Activated CD4-positive, alpha-beta memory T cell treated with anti-CD3 and anti-CD28 coated beads, Interleukin-2, amount 10 ng/mL, durations not matched to agents 7 days and 5 days (primary cell): ENCODE measurements at regions not wholly inside any gene's neighbourhood (a gene's known extent, or its start where the extent isn't known, plus 50 kb on each side); places are given as distances from the start of the nearest gene placed in this dataset.
"Not testable (repeated sequence)": the region's sequence is repeated elsewhere in the genome, so short reads cannot be mapped to it uniquely, and the experiment has no call there.

Experiments used
- CTCF ChIA-PET: fragments of 350-600 bp; sonication (Branson Sonifier 250); formaldehyde crosslinking; loops from one replicate; lab custom pipeline; 2021; ENCODE audit warnings: antibody characterized with exemption, inconsistent platforms; lab: Charles Lee
- POLR2A ChIA-PET: fragments of 350-600 bp; sonication (Branson Sonifier 250); formaldehyde crosslinking; loops from one replicate; lab custom pipeline; 2021; ENCODE audit warnings: antibody characterized with exemption; lab: Charles Lee
- DNase-seq: peaks from one replicate; pipeline ENCODE4 v3.0.0-alpha.2; 2020
- H3K27ac Mint-ChIP-seq: one replicate; pipeline ENCODE4 v1.8.0; 2021; ENCODE audit warnings: mild to moderate bottlenecking, mixed read lengths
- H3K27me3 Mint-ChIP-seq: one replicate; pipeline ENCODE4 v1.8.0; 2021; ENCODE audit warnings: mixed read lengths
- H3K36me3 Mint-ChIP-seq: one replicate; pipeline ENCODE4 v1.8.0; 2021; ENCODE audit warnings: low read depth, mixed read lengths
- H3K4me1 Mint-ChIP-seq: one replicate; pipeline ENCODE4 v1.8.0; 2021; ENCODE audit warnings: mixed read lengths
- H3K4me3 Mint-ChIP-seq: one replicate; pipeline ENCODE4 v1.8.0; 2021; ENCODE audit warnings: mild to moderate bottlenecking, mixed read lengths
- H3K9me3 Mint-ChIP-seq: one replicate; pipeline ENCODE4 v1.8.0; 2021; ENCODE audit warnings: mixed read lengths

DNA sequence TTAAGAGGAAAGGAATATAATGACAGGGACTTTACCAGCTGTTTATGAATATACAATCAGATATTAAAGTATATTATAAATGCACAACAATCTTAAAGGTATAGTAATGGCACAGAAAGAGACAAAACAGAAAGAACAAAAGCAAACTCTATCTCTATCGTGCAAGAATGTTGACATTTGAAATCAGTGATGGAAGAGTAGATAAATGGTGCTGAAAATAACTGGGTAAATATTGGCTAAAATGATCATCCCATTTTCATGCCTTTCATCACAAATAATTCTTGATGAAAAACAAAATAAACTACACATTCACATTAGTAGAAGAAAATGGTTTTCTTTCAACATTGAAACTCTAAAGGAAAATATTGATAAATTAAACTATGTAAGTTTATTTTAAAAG is 495.9 kb downstream of the IRS1 start:
- Mint-ChIP-seq H3K36me3 (no peaks in the 10 kb centered on the region), H3K4me3 (no peak overlapping the region), H3K27ac (no peak overlapping the region), H3K27me3 (peaks cover 4% of the 10 kb centered on the region), H3K4me1 (no peaks in the 10 kb centered on the region), H3K9me3 (no peaks in the 10 kb centered on the region)
- CTCF ChIA-PET, result no interaction called here
- POLR2A ChIA-PET, result no interaction called here
- no peak for DNase-seq

DNA sequence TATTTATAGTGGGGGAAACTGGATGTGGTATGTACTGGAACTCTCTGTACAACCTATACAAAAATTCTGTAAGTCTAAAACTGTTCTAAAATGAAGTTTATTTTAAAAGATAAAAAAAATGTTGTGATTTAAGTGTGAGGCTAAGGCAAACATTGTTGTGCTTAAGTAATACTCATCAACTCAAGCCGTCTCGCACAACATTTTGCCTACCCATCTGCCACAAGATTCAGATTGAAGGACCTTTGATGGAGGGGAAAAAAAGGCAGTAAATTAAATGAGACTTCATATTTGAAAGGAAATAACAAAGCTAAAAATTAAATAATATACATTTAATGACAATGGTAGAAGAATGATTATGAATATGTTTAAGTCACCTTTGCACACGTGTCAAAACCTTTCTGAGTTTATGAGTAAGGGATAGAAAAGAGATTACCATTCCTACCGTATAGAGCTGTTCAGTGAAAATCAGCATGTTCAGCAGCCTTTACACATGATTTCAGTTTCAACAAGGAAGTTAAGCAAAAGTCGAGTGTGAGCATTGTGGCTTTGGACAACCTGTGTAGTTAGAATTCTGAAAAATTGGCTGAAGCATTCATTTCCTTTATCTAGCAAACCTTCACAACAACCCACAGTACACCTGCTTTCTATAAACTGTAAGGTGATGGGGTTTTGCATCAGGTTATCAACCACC is 499.3 kb downstream of the IRS1 start:
- no peak overlapping the region for H3K4me3 Mint-ChIP-seq
- no peaks in the 10 kb centered on the region for H3K4me1 Mint-ChIP-seq
- H3K27me3 Mint-ChIP-seq, result peaks cover 4% of the 10 kb centered on the region
- ChIA-PET POLR2A (no interaction called here), CTCF (no interaction called here)
- no peaks in the 10 kb centered on the region for H3K36me3 Mint-ChIP-seq
- no peaks in the 10 kb centered on the region for H3K9me3 Mint-ChIP-seq
- no peak for DNase-seq
- H3K27ac Mint-ChIP-seq, result no peak overlapping the region

DNA sequence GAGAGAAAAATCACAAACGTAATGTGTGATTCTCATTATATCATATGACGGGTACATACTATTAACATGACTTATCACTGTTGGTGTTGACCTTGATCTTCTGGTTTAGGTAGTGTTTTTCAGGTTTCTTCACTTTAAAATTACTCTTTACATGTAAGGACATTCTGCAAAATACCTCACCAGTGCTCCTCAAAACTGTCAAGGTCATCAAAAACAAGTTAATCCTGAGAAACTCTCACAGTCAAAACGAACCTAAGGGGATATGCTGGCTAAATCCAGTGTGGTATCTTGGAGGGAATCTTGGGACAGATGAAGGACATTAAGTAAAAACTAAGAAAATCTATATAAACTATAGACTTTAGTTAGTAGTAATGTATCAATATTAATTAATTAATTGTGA is 499.8 kb downstream of the IRS1 start:
- peaks cover 4% of the 10 kb centered on the region for H3K27me3 Mint-ChIP-seq
- no peak overlapping the region for H3K27ac Mint-ChIP-seq
- H3K4me3 Mint-ChIP-seq, result no peak overlapping the region
- H3K4me1 Mint-ChIP-seq, result no peaks in the 10 kb centered on the region
- no peak for DNase-seq
- ChIA-PET CTCF (no interaction called here), POLR2A (no interaction called here)
- H3K36me3 Mint-ChIP-seq, result no peaks in the 10 kb centered on the region
- H3K9me3 Mint-ChIP-seq, result no peaks in the 10 kb centered on the region

DNA sequence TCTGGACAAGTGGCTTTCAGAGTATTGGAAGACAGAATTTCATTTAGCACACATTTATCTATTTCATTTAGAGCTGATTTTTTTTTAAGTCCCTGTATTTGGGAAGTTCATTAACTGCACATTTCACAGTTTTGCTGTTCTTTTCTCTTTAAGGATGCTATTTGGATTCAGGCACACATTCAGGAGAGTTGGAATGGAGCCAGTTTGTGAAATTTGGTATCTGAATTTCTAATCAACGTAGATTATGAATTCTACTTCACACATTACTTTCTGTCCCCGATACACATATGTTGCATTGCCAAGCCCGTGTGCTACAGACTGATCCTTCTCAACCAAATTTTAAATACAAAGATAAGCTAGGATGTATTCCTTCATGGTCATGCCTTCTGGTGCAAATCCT is 503.9 kb downstream of the IRS1 start:
- CTCF ChIA-PET, result no interaction called here

DNA sequence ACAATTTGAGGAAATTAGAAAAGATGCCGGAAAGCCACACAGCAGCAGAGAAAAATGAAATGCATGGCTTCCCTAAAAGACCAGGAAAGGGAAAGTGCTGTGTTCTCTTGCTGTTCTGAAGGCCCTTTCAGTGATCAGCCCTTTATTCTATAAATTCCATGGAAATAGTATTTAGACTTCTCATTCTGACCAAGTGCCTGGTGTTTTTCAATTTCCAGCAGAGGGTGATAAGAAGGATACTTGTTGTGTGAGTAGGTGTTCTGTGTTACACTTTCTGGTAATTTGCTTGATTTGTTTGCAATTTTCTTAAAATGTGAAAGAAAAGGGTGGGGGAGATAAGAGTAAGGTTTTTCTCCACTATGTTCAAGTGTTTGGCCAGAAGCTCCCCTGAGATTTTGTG is 504.5 kb downstream of the IRS1 start:
- DNase-seq, result no peak
- Mint-ChIP-seq H3K9me3 (peaks cover 6% of the 10 kb centered on the region), H3K27me3 (peaks cover 4% of the 10 kb centered on the region), H3K36me3 (no peaks in the 10 kb centered on the region), H3K27ac (no peak overlapping the region), H3K4me1 (no peaks in the 10 kb centered on the region), H3K4me3 (no peak overlapping the region)
- CTCF ChIA-PET, result no interaction called here
- POLR2A ChIA-PET, result no interaction called here

More for the DNA sequence above, 503.9 kb downstream of the IRS1 start:
- Mint-ChIP-seq H3K9me3 (peaks cover 6% of the 10 kb centered on the region), H3K4me3 (no peak overlapping the region), H3K36me3 (no peaks in the 10 kb centered on the region), H3K4me1 (no peaks in the 10 kb centered on the region), H3K27ac (no peak overlapping the region), H3K27me3 (peaks cover 4% of the 10 kb centered on the region)
- DNase-seq, result no peak
- POLR2A ChIA-PET, result no interaction called here

DNA sequence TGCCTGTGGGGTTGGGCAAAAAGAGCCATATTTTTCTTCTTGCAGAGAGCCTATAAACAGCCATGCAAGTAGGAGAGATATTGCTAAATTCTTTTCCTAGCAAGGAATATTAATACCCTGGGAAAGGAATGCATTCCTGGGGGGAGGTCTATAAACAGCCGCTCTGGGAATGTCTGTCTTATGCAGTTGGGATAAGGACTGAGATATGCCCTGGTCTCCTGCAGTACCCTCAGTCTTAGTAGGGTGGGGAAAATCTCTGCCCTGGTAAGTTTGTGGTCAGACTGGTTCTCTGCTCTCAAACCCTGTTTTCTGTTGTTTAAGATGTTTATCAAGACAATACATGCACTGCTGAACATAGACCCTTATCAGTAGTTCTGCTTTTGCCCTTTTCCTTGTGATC is 508.3 kb downstream of the IRS1 start:
- H3K27me3 Mint-ChIP-seq, CTCF ChIA-PET, H3K36me3 Mint-ChIP-seq, H3K27ac Mint-ChIP-seq, H3K9me3 Mint-ChIP-seq, POLR2A ChIA-PET, H3K4me3 Mint-ChIP-seq, DNase-seq, H3K4me1 Mint-ChIP-seq: not testable (repeated sequence)

DNA sequence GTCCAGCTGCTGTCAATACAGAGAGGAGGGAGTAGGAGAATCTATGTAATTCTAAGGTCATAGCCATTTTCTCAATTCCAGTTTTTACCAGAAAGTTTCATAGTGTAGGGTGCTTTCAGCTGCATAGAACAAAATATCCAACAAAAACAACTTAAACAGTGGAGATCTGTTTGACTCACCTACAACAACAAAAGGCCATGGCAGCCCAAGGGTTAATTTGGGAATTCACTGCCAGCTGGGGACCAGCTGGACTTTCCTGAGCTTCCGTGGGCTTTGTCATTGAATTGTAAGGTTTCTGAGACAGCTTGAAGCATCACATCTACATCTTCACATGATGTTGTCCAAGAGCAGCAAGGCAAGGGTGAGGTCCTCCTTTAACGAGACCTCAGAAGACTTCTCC is 512.7 kb downstream of the IRS1 start:
- Mint-ChIP-seq H3K4me3 (no peak overlapping the region), H3K4me1 (no peaks in the 10 kb centered on the region), H3K36me3 (no peaks in the 10 kb centered on the region), H3K27ac (no peak overlapping the region), H3K9me3 (peaks cover 6% of the 10 kb centered on the region), H3K27me3 (no peaks in the 10 kb centered on the region)
- CTCF ChIA-PET, result no interaction called here
- no peak for DNase-seq
- POLR2A ChIA-PET, result no interaction called here

DNA sequence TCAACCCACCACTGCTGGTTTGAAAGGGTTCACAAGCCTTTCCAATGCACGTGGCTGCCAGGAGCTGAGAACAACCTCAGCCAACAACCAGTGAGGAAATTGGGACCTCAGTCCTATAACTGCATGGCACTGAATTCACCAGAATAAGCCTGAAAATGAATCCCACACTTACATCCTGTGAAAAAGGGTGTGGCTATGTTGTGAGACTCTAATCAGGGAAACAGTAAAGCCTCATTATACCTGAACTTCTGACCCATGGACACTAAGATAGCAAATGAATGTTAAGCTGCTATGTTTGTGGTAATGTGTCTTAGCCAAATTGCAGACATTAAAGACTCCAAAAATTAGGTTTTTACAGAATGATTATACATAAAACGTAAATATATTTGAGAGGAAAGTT is 515.8 kb downstream of the IRS1 start:
- no peak overlapping the region for H3K4me3 Mint-ChIP-seq
- POLR2A ChIA-PET, result no interaction called here
- no peaks in the 10 kb centered on the region for H3K36me3 Mint-ChIP-seq
- no peaks in the 10 kb centered on the region for H3K4me1 Mint-ChIP-seq
- CTCF ChIA-PET, result no interaction called here
- no peak overlapping the region for H3K27ac Mint-ChIP-seq
- H3K9me3 Mint-ChIP-seq, result no peaks in the 10 kb centered on the region
- no peak for DNase-seq
- H3K27me3 Mint-ChIP-seq, result no peaks in the 10 kb centered on the region

DNA sequence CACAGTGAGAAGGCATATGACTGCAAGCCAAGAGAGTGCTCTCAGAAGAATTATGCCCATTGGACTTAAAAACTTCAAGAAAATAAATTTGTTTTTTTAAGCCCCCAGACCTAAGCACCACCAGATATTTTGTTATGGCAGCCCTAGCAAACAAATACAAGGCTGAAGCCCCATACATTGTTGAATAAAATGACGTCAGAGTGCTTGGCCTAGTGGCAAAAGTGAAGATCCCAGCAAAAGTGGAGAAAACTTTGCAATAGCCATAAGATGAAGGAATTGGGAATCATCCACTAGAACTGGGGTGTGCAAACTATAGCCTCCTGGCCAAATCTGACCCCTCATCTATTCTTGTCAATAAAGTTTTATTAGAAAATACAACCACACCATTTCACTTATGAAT is 517.5 kb downstream of the IRS1 start:
- no peak for DNase-seq
- H3K27ac Mint-ChIP-seq, result no peak overlapping the region
- H3K36me3 Mint-ChIP-seq, result no peaks in the 10 kb centered on the region
- no peak overlapping the region for H3K4me3 Mint-ChIP-seq
- CTCF ChIA-PET, result no interaction called here
- no peaks in the 10 kb centered on the region for H3K27me3 Mint-ChIP-seq
- H3K9me3 Mint-ChIP-seq, result no peaks in the 10 kb centered on the region
- POLR2A ChIA-PET, result no interaction called here
- H3K4me1 Mint-ChIP-seq, result no peaks in the 10 kb centered on the region

DNA sequence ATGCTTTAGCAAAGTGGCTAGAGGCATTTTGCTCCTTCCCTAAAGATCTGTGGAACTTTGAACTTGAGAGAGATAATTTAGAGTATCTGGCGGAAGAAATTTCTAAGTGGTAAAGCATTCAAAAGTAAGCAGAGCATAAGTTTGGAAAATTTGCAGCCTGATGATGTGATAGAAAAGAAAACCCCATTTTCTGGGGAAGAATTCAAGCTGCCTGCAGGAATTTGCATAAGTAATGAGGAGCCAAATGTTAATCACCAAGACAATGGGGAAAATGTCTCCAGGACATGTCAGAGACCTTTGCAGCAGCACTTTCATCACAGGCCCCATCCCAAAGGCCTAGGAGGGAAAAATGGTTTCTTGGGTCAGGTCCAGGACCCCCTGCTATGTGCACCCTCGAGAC is 519.5 kb downstream of the IRS1 start:
- H3K27ac Mint-ChIP-seq, DNase-seq, H3K27me3 Mint-ChIP-seq, CTCF ChIA-PET, POLR2A ChIA-PET, H3K4me3 Mint-ChIP-seq, H3K36me3 Mint-ChIP-seq, H3K4me1 Mint-ChIP-seq, H3K9me3 Mint-ChIP-seq: not testable (repeated sequence)

DNA sequence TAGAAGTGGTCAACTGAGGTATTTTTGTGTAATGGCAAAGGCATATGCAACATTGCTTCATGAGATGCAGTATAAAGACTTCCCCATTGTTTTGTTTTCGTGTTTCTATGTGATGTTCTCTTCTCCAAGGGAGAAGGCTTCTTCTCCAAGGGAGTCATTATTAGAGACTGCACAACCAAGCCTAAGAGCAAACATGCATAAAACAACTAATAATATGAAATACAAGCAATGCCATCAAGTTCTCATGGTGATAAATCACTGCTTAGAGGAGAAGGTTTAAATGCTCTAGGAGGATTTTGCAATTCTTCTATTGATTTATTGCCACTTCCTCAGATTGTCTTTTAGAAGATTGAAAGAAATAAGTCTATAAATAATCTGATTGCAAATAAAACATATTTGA is 524.4 kb downstream of the IRS1 start:
- no peak for DNase-seq
- H3K4me1 Mint-ChIP-seq, result no peaks in the 10 kb centered on the region
- no peaks in the 10 kb centered on the region for H3K9me3 Mint-ChIP-seq
- ChIA-PET POLR2A (no interaction called here), CTCF (no interaction called here)
- H3K36me3 Mint-ChIP-seq, result no peaks in the 10 kb centered on the region
- no peak overlapping the region for H3K27ac Mint-ChIP-seq
- H3K27me3 Mint-ChIP-seq, result no peaks in the 10 kb centered on the region
- H3K4me3 Mint-ChIP-seq, result no peak overlapping the region

DNA sequence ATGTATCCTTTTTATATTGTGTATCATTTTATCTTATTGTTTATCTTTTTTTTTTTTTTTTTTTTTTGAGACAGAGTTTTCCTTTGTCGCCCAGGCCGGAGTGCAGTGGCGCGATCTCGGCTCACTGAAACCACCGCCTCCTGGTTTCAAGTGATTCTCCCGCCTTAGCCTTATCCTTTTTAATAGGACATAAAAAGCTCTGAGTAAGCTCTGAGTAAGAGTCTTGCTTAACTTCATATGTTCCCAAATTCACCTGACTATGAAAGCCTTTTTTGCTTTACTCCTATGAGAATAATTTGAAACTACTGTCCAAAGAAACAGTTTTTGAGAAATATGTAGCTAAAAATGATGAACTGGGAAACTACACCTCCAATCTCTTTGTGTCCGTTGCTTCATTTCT is 525.5 kb downstream of the IRS1 start:
- no peaks in the 10 kb centered on the region for H3K9me3 Mint-ChIP-seq
- CTCF ChIA-PET, result interaction anchor here (0.7 kb wide), 3 partner anchors 19 to 1021 kb away, joined by 4 to 5 read pairs (median 4); no protein-coding TSS in a partner anchor
- POLR2A ChIA-PET, result interaction anchor here (0.7 kb wide), 1 partner anchor 11 kb away, joined by 3 read pairs; no protein-coding TSS in a partner anchor
- no peaks in the 10 kb centered on the region for H3K4me1 Mint-ChIP-seq
- no peak for DNase-seq
- H3K27ac Mint-ChIP-seq, result no peak overlapping the region
- H3K36me3 Mint-ChIP-seq, result no peaks in the 10 kb centered on the region
- H3K4me3 Mint-ChIP-seq, result no peak overlapping the region
- no peaks in the 10 kb centered on the region for H3K27me3 Mint-ChIP-seq

DNA sequence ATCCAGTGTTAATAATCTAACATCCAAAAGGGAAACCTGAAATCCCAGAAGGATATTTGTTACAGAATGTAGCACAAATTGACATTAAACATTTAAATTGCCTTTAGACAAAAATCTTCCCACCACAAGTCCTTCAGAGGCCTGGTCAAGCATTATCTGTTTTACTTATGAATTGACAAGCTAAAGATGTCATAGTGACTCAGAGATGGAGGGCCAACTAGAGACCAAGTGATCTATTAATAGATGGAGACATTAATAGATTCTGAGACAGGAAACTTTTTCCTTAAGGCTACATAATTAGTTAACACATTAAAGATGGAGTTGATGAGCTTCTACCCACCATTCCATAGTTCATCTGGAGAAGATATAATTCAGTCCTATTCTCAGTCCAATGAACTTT is 526.2 kb downstream of the IRS1 start:
- Mint-ChIP-seq H3K36me3 (no peaks in the 10 kb centered on the region), H3K27ac (no peak overlapping the region), H3K4me3 (no peak overlapping the region), H3K4me1 (no peaks in the 10 kb centered on the region), H3K9me3 (no peaks in the 10 kb centered on the region), H3K27me3 (no peaks in the 10 kb centered on the region)
- no peak for DNase-seq
- POLR2A ChIA-PET, result no interaction called here
- CTCF ChIA-PET, result no interaction called here

DNA sequence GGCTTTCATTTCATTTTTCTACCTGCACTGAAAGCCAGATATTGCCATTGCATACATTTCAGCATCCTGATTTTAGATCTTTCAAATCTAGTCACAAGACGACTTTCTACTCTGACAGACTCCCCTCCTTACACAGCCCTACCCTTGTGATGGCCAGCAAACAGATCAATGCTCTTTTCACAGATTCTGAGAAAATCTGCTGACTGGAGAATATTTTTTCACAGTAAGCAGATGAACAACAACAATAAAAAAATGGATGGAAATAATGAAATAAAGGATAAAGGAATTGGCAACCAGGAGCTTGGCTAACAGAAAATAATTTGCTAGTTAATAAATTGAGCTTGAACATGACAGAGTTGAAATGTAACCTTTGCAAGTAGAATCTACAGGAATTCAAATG is 527.2 kb downstream of the IRS1 start:
- Mint-ChIP-seq H3K9me3 (no peaks in the 10 kb centered on the region), H3K27me3 (no peaks in the 10 kb centered on the region), H3K27ac (no peak overlapping the region), H3K4me3 (no peak overlapping the region), H3K36me3 (no peaks in the 10 kb centered on the region), H3K4me1 (no peaks in the 10 kb centered on the region)
- POLR2A ChIA-PET, result no interaction called here
- DNase-seq, result no peak
- CTCF ChIA-PET, result no interaction called here
